HG03025 (cell line): ENCODE measurements at regions not wholly inside any gene's neighbourhood (a gene's known extent, or its start where the extent isn't known, plus 50 kb on each side); places are given as distances from the start of the nearest gene placed in this dataset.

Experiments
- ATAC-seq: cut with Tn5 transposase; IDR thresholded peaks from one replicate; pipeline ENCODE4 v1.9.1; 2021; ENCODE audit warnings: mild to moderate bottlenecking, moderate library complexity; ENCODE audit not compliant: unreplicated experiment, low FRiP score

DNA sequence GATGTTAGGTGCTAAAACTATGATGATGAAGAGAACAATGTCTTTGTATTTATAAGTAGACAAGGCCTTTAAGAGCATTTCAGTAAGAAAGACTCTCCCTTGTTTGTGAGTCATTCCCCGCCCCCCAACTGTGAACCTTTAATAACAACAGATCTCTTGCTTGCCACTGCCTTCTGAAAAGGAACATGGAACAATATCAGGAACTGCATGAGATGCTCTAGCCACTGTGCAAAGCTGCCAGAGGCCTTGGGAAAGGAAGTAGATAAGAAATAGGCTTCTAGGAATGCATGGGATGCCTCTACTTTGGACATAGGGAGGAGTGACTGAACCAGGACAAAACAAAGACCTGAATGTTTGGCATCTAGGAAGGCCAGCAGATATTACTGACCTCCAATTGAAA is 296.1 kb upstream of the MPDZ start:
- ATAC-seq = no peak

DNA sequence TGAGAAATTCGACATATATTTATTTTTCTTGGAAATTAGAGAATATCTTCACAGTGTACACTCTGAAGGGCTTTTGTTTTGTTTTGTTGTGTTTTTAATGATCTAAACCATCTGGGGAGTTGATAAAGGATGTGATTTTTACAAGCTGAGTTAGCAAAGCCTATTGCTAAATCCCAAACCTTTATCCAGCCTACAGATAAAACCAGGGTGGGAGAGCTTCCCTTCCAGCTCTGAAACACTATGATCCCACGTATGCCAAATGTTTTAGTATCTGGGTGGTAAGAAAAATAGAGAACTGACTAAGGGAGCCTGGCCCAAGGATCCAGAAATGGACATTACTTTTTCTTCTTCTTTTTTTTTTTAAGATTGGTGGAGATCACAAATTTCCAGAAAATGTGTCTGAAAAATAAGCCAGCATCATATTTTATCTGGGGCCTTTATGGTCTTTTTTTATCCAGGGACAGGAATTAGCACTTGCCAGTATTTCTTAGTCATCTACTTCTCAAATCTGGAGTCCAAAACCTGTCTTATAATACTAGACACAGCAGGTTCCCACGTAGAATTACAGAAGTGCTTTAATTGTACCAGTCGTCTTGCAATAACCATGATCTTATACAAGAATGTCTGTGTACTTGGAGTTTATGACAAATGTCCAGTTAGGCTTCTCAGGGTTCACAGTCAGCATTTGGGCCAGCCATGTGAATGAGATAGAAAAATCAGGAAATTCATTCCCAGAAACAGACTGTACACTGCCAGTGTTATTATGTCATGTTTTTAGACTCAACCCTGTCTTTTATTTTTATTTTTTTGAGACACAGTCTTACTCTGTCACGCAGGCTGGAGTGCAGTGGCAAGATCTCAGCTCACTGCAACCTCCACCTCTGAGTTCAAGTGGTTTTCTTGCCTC is 290.8 kb upstream of the MPDZ start:
- ATAC-seq = no peak

- ATAC-seq = no peak
These were observed 290.1 kb upstream of the MPDZ start for GRCh38 chr9:13569602-13570067.

- ATAC-seq = no peak
These were observed 289.5 kb upstream of the MPDZ start for GRCh38 chr9:13568841-13569601.

GRCh38 chr9:13568405-13568804 is 288.9 kb upstream of the MPDZ start:
- ATAC-seq = no peak

- ATAC-seq = no peak
These were observed 288.3 kb upstream of the MPDZ start for GRCh38 chr9:13567833-13568232.

DNA sequence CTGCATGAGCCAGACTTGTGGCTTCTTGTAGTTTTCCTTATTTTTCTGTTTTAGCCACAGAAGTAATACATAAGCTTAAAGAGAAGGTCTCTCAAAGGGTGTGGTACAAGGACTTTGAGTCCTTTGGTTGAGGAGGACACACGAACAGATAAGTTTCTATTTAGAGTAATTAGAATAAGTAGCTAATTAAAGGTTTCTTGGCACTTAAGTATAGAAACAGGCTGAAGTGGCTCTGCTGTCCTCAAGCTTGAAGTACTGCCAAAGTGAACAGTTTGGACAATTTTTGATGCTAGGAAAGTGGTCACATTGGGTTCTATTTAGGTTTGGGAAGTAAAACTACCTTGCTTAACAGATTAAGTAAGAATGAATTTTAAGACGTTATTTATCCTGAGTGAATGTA is 278.3 kb upstream of the MPDZ start:
- no peak for ATAC-seq

GRCh38 chr9:13556656-13557055 is 277.2 kb upstream of the MPDZ start:
- no peak for ATAC-seq

DNA sequence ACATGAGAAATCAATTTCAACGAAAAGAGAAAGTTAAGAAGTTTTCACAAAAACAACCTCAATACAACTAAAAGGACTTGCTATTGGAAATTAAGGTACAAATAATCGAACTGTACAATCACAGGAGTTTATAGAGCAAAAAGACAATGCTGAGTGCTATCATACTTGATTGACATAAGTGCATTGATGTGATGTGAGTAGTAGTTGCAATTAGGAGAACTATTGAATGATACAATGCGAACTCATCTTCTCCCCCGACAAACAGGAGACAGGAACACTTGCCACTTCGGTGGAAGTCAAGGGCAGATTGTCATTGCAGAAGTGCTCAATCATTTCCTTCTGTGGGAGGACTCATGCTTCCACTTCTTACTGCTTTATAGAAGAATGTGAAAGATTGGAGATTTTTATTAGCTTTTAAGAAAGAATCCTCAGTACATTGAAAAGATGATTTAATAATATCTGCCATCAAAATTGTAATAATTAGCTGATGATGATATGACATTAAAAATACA is 276.6 kb upstream of the MPDZ start:
- ATAC-seq = no peak

DNA sequence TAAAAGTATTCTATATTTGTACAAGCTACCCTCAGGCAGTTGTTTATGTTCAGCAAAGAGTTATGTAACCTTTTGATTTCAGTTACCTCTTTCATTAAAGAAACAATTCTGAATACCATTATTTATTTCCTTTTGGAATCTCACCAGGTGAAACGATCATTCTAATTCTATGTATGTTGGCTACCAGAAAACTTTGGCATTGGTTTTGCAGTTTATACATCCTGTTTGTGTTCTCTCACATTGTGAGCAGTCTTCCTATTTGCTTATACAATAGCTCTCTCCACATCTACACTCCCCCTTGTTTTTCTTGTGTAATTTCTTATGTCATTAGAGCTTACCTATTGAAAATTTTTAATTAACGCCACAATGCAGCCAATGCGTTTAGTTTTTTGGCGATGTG is 276.0 kb upstream of the MPDZ start:
- ATAC-seq = no peak

DNA sequence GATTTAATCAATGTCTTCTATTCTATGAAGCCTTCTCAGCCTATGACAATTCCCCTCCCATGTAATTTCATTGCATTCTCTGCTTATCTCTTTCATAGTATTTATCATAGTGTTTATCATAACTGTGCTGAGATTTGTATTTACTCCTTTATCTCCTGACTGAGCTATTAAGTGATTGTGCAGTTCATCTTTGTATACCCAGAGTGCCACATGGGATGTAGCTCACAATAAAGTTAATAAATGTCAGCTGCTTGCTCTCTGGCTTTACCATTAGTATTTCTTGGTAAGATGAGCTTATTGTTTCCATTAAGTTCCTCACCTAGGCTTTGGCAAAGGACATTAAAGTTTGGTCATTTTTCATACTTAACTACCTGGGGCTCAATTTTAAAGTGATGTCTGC is 275.1 kb upstream of the MPDZ start:
- no peak for ATAC-seq

DNA sequence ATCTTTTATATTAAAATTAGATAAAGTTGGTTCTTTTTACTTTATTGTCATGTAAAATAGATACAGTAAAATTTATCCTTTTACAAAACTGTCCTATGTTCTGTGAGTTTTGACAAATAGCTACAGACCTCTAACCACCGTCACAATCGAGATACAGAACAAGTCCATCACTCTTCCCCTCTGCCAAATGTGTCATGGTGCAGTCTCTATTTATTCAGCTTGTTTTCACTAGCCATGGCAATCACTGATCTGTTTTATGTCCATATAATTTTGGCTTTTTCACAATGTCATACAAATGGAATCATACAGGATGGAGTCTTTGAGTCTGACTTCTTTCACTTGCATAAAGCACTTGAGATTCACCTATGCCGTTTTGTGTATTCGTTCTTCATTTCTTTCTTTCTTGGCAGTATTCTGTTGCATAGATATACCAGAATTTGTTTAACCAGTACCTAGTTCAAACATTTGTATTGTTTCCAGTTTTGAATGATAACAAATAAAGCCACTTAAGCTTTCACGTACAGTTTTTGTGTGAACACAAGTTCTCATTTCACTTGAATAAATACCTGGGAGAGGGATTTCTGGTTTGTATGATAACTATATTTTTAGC is 273.2 kb upstream of the MPDZ start:
- no peak for ATAC-seq

DNA sequence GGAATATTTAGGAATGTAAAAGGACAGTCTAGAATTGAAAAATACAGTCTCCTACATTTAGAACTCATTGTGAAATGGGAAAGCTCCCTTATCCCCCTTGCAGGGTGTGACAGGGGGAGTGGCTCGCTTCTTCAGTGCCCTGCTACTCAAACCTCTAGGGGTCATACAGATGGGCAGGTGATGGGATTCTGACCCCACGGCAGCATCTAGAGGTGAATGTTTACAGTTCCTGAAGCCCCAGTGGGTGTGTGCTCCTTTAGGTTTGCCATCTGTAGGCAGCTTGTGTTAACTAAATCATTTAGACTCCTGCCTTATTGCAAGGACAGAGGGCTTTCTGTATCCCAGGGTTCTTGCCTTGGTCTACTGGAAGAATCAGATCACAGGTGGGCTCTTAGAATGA is 271.0 kb upstream of the MPDZ start:
- ATAC-seq = no peak

DNA sequence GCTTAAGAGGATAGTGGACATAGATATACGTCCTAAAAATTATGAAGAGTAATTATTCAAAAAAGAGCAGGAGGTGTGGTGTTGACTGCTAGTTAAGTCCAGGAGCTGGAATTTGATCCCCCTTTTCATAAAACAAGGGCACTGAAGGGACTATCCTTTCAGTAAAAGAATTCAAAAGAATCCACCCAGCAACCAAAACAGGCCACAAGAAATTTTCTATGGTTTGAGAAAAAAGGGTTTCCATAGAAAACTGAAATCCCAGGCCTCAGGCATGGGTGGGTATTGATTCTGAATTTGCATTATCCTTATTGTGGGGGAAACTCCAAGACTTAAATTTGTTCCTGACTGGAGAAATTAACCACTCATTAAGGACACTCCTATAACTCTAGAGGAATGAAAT is 269.0 kb upstream of the MPDZ start:
- no peak for ATAC-seq

DNA sequence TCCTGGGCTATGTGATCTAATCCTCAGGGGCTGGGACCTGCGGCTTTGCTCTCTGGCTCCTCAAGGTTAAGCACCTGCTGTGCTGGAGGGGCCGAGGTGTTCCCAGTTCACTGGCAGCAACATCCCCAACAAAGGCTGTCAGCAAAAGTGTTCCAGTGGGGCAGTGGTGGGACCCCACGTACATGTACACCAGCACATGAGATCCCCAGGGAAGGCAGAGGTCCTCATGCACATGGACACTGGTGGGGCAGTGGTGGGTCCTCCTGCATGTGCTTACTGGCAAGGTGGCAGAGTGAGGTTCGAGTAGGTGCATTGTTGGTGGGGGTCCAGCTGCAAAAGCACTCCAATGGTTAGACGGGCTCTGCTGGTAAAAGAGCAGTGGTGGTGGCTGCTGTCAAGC is 255.6 kb upstream of the MPDZ start:
- no peak for ATAC-seq

- ATAC-seq = no peak
These were observed 254.5 kb upstream of the MPDZ start for GRCh38 chr9:13534006-13534405.

GRCh38 chr9:13532407-13532806 is 252.9 kb upstream of the MPDZ start:
- no peak for ATAC-seq

GRCh38 chr9:13529321-13530104 is 250.0 kb upstream of the MPDZ start:
- ATAC-seq = no peak

DNA sequence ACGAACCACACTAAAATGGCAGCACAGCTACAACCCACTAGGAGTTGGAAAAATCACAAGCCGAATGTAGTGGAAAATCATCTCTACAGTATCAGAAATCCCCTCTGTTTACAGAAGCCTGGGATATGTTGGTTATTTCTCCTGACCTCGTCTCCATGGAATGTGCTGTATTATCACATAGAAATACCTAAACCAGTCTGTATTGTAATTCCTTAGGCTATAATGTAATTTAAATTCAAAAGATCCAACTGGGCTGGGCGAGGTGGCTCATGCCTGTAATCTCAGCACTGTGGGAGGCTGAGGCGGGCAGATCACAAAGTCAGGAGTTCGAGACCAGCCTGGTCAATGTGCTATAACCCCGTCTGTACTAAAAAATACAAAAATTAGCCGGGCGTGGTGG is 244.8 kb upstream of the MPDZ start:
- ATAC-seq = no peak

DNA sequence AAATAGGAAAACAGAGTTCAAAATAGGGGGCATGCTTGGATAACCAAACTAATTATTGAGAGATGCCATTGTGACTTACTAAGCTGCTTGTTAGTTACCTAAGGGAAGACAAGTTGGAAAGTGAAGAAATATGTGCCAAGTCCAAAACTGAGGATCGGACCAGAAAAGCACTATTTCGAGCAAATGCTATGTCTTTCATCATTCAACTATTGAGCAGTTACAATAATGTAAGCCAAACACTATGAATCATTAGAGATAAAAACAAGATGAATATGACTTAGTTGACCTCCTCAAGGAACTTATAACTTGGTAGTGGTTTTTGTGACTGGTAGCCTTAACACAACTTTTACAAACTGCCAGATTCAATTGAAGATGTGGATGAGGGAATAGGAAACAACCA is 240.6 kb upstream of the MPDZ start:
- ATAC-seq = no peak
